Activated naive CD4-positive, alpha-beta T cell treated with anti-CD3 and anti-CD28 coated beads, Interleukin-2, amount 50 U/mL, for 24 hours (primary cell): ENCODE measurements at regions not wholly inside any gene's neighbourhood (a gene's known extent, or its start where the extent isn't known, plus 50 kb on each side); places are given as distances from the start of the nearest gene placed in this dataset.
"Not testable (repeated sequence)": the region's sequence is repeated elsewhere in the genome, so short reads cannot be mapped to it uniquely, and the experiment has no call there.

Experiments
- H3K27ac Mint-ChIP-seq: one replicate; pipeline ENCODE4 v1.8.0; 2021; ENCODE audit warnings: mild to moderate bottlenecking, mixed read lengths
- H3K27me3 Mint-ChIP-seq: one replicate; pipeline ENCODE4 v1.8.0; 2021; ENCODE audit warnings: mixed read lengths
- H3K36me3 Mint-ChIP-seq: one replicate; pipeline ENCODE4 v1.8.0; 2021; ENCODE audit warnings: mixed read lengths
- H3K4me1 Mint-ChIP-seq: one replicate; pipeline ENCODE4 v1.8.0; 2021; ENCODE audit warnings: mixed read lengths
- H3K4me3 Mint-ChIP-seq: one replicate; pipeline ENCODE4 v1.8.0; 2021; ENCODE audit warnings: mild to moderate bottlenecking, mixed read lengths
- H3K9me3 Mint-ChIP-seq: one replicate; pipeline ENCODE4 v1.8.0; 2021; ENCODE audit warnings: mixed read lengths

GRCh38 chr2:156254637-156255067 lies 77.9 kb downstream of the NR4A2 start:
- H3K27ac Mint-ChIP-seq, H3K9me3 Mint-ChIP-seq, H3K4me1 Mint-ChIP-seq, H3K27me3 Mint-ChIP-seq, H3K36me3 Mint-ChIP-seq: not testable (repeated sequence)
- peak overlapping the region; percentile 53 for H3K4me3 Mint-ChIP-seq

- Mint-ChIP-seq H3K27ac (no peak overlapping the region), H3K4me3 (peak overlapping the region; percentile 53)
Measured at GRCh38 chr2:156253765-156254164, 78.8 kb downstream of the NR4A2 start.

GRCh38 chr2:156242874-156243273 lies 89.6 kb downstream of the NR4A2 start:
- no peak overlapping the region for H3K27ac Mint-ChIP-seq
- H3K4me1 Mint-ChIP-seq: no peaks in the 10 kb centered on the region
- H3K36me3 Mint-ChIP-seq: no peaks in the 10 kb centered on the region
- H3K4me3 Mint-ChIP-seq: no peak overlapping the region
- H3K27me3 Mint-ChIP-seq: peaks cover 4% of the 10 kb centered on the region
- peaks cover 3% of the 10 kb centered on the region for H3K9me3 Mint-ChIP-seq

More at GRCh38 chr2:156253765-156254164, 78.8 kb downstream of the NR4A2 start:
- Mint-ChIP-seq H3K4me1 (no peaks in the 10 kb centered on the region), H3K9me3 (no peaks in the 10 kb centered on the region), H3K27me3 (peaks cover 1% of the 10 kb centered on the region), H3K36me3 (no peaks in the 10 kb centered on the region)

GRCh38 chr2:156237558-156237957 lies 95.0 kb downstream of the NR4A2 start:
- Mint-ChIP-seq H3K27me3 (peaks cover 2% of the 10 kb centered on the region), H3K9me3 (peaks cover 24% of the 10 kb centered on the region), H3K4me1 (no peaks in the 10 kb centered on the region), H3K4me3 (no peak overlapping the region), H3K27ac (no peak overlapping the region), H3K36me3 (peaks cover 2% of the 10 kb centered on the region)

GRCh38 chr2:156229724-156230362 lies 102.7 kb downstream of the NR4A2 start:
- peaks cover 25% of the 10 kb centered on the region for H3K9me3 Mint-ChIP-seq
- H3K4me3 Mint-ChIP-seq: no peak overlapping the region
- H3K27me3 Mint-ChIP-seq: peaks cover 5% of the 10 kb centered on the region
- no peak overlapping the region for H3K27ac Mint-ChIP-seq
- no peaks in the 10 kb centered on the region for H3K4me1 Mint-ChIP-seq
- no peaks in the 10 kb centered on the region for H3K36me3 Mint-ChIP-seq

GRCh38 chr2:156223328-156223727 lies 109.2 kb downstream of the NR4A2 start:
- not testable (repeated sequence) for H3K4me3 Mint-ChIP-seq, H3K4me1 Mint-ChIP-seq, H3K27ac Mint-ChIP-seq
- peaks cover 10% of the 10 kb centered on the region for H3K27me3 Mint-ChIP-seq
- peaks cover 43% of the 10 kb centered on the region for H3K9me3 Mint-ChIP-seq
- peaks cover 20% of the 10 kb centered on the region for H3K36me3 Mint-ChIP-seq

- no peak overlapping the region for H3K4me3 Mint-ChIP-seq
- H3K27me3 Mint-ChIP-seq: peaks cover 10% of the 10 kb centered on the region
- peaks cover 20% of the 10 kb centered on the region for H3K36me3 Mint-ChIP-seq
- H3K27ac Mint-ChIP-seq: no peak overlapping the region
- H3K4me1 Mint-ChIP-seq: no peaks in the 10 kb centered on the region
- peaks cover 43% of the 10 kb centered on the region for H3K9me3 Mint-ChIP-seq
Measured at GRCh38 chr2:156221703-156222102, 110.8 kb downstream of the NR4A2 start.

- peaks cover 21% of the 10 kb centered on the region for H3K36me3 Mint-ChIP-seq
- H3K4me3 Mint-ChIP-seq: no peak overlapping the region
- H3K27me3 Mint-ChIP-seq: peaks cover 13% of the 10 kb centered on the region
- no peak overlapping the region for H3K27ac Mint-ChIP-seq
- peaks cover 35% of the 10 kb centered on the region for H3K9me3 Mint-ChIP-seq
- no peaks in the 10 kb centered on the region for H3K4me1 Mint-ChIP-seq
Measured at GRCh38 chr2:156219491-156220100, 112.9 kb downstream of the NR4A2 start.

- Mint-ChIP-seq H3K9me3 (peaks cover 6% of the 10 kb centered on the region), H3K27me3 (peaks cover 12% of the 10 kb centered on the region), H3K4me3 (no peak overlapping the region), H3K36me3 (peaks cover 5% of the 10 kb centered on the region), H3K27ac (no peak overlapping the region), H3K4me1 (no peaks in the 10 kb centered on the region)
Measured at GRCh38 chr2:156215656-156216055, 116.9 kb downstream of the NR4A2 start.

- no peaks in the 10 kb centered on the region for H3K9me3 Mint-ChIP-seq
- H3K36me3 Mint-ChIP-seq: peaks cover 1% of the 10 kb centered on the region
- H3K27ac Mint-ChIP-seq: no peak overlapping the region
- H3K4me1 Mint-ChIP-seq: no peaks in the 10 kb centered on the region
- no peak overlapping the region for H3K4me3 Mint-ChIP-seq
- peaks cover 10% of the 10 kb centered on the region for H3K27me3 Mint-ChIP-seq
Measured at GRCh38 chr2:156211318-156211717, 121.2 kb downstream of the NR4A2 start.

- peaks cover 3% of the 10 kb centered on the region for H3K27me3 Mint-ChIP-seq
Measured at GRCh38 chr2:156206355-156206754, 126.2 kb downstream of the NR4A2 start.

GRCh38 chr2:156199588-156199987 lies 132.9 kb downstream of the NR4A2 start:
- H3K27me3 Mint-ChIP-seq: peaks cover 3% of the 10 kb centered on the region
- no peaks in the 10 kb centered on the region for H3K4me1 Mint-ChIP-seq
- H3K36me3 Mint-ChIP-seq: no peaks in the 10 kb centered on the region
- H3K4me3 Mint-ChIP-seq: no peak overlapping the region
- no peak overlapping the region for H3K27ac Mint-ChIP-seq
- H3K9me3 Mint-ChIP-seq: peaks cover 8% of the 10 kb centered on the region

More at GRCh38 chr2:156206355-156206754, 126.2 kb downstream of the NR4A2 start:
- peaks cover 8% of the 10 kb centered on the region for H3K9me3 Mint-ChIP-seq
- H3K36me3 Mint-ChIP-seq: no peaks in the 10 kb centered on the region
- H3K27ac Mint-ChIP-seq: no peak overlapping the region
- no peak overlapping the region for H3K4me3 Mint-ChIP-seq
- no peaks in the 10 kb centered on the region for H3K4me1 Mint-ChIP-seq

- no peaks in the 10 kb centered on the region for H3K9me3 Mint-ChIP-seq
- H3K36me3 Mint-ChIP-seq: no peaks in the 10 kb centered on the region
- no peaks in the 10 kb centered on the region for H3K27me3 Mint-ChIP-seq
- no peak overlapping the region for H3K4me3 Mint-ChIP-seq
- H3K27ac Mint-ChIP-seq: no peak overlapping the region
- H3K4me1 Mint-ChIP-seq: peaks cover 10% of the 10 kb centered on the region
Measured at GRCh38 chr2:156196031-156196430, 136.5 kb downstream of the NR4A2 start.

GRCh38 chr2:156192468-156192867 lies 140.1 kb downstream of the NR4A2 start:
- Mint-ChIP-seq H3K27ac (no peak overlapping the region), H3K27me3 (no peaks in the 10 kb centered on the region), H3K4me3 (no peak overlapping the region), H3K36me3 (no peaks in the 10 kb centered on the region), H3K9me3 (no peaks in the 10 kb centered on the region), H3K4me1 (peaks cover 10% of the 10 kb centered on the region)

GRCh38 chr2:156191527-156191926 lies 141.0 kb downstream of the NR4A2 start:
- no peaks in the 10 kb centered on the region for H3K9me3 Mint-ChIP-seq
- H3K27me3 Mint-ChIP-seq: no peaks in the 10 kb centered on the region
- no peak overlapping the region for H3K4me3 Mint-ChIP-seq
- peaks cover 10% of the 10 kb centered on the region for H3K4me1 Mint-ChIP-seq
- H3K36me3 Mint-ChIP-seq: no peaks in the 10 kb centered on the region
- H3K27ac Mint-ChIP-seq: no peak overlapping the region

GRCh38 chr2:156190517-156190916 lies 142.0 kb downstream of the NR4A2 start:
- Mint-ChIP-seq H3K4me3 (no peak overlapping the region), H3K4me1 (peaks cover 10% of the 10 kb centered on the region), H3K27me3 (no peaks in the 10 kb centered on the region)

More at GRCh38 chr2:156190517-156190916, 142.0 kb downstream of the NR4A2 start:
- Mint-ChIP-seq H3K9me3 (no peaks in the 10 kb centered on the region), H3K36me3 (no peaks in the 10 kb centered on the region), H3K27ac (no peak overlapping the region)
